RWPE2 (cell line): ENCODE measurements at regions not wholly inside any gene's neighbourhood (a gene's known extent, or its start where the extent isn't known, plus 50 kb on each side); places are given as distances from the start of the nearest gene placed in this dataset.
"Not testable (repeated sequence)": the region's sequence is repeated elsewhere in the genome, so short reads cannot be mapped to it uniquely, and the experiment has no call there.

Experiments used
- ATAC-seq: fragments of 200-7000 bp; cut with Tn5 transposase; 3 replicates; pipeline ENCODE4 v1.9.1; 2021; ENCODE audit warnings: low read depth
- DNase-seq: peaks from one replicate; pipeline ENCODE4 v3.0.0-alpha.2; 2020; ENCODE audit warnings: low spot score
- H3K27ac ChIP-seq: fragments of 450-650 bp; 2 replicates; pipeline ENCODE4 v1.5.1; 2017; ENCODE audit warnings: mild to moderate bottlenecking; ENCODE audit not compliant: poor library complexity, severe bottlenecking
- H3K27me3 ChIP-seq: fragments of 250-450 bp; sonication (Bioruptor Pico); 2 replicates; pipeline ENCODE4 v1.5.1; 2021; ENCODE audit warnings: mild to moderate bottlenecking, moderate library complexity; ENCODE audit not compliant: insufficient read depth, poor library complexity, severe bottlenecking
- H3K36me3 ChIP-seq: fragments of 250-450 bp; sonication (Bioruptor Pico); 2 replicates; pipeline ENCODE4 v1.5.1; 2020; ENCODE audit warnings: low read depth, mild to moderate bottlenecking, moderate library complexity
- H3K4me1 ChIP-seq: fragments of 250-450 bp; sonication (Bioruptor Pico); 2 replicates; pipeline ENCODE4 v1.5.1; 2021; ENCODE audit warnings: mild to moderate bottlenecking, moderate library complexity; ENCODE audit not compliant: insufficient read depth, poor library complexity, severe bottlenecking
- H3K4me3 ChIP-seq: fragments of 250-450 bp; sonication (Bioruptor Pico); 2 replicates; pipeline ENCODE4 v1.5.1; 2021; ENCODE audit warnings: mild to moderate bottlenecking, moderate library complexity; ENCODE audit not compliant: severe bottlenecking
- H3K9me3 ChIP-seq: fragments of 250-450 bp; sonication (Bioruptor Pico); 2 replicates; pipeline ENCODE4 v1.5.1; 2021; ENCODE audit warnings: mild to moderate bottlenecking, moderate library complexity; ENCODE audit not compliant: severe bottlenecking
- TF ChIP-seq, protein P1 (sequence below): fragments of 450-650 bp; IDR thresholded peaks from one replicate; pipeline ENCODE4 v1.5.1; 2017; ENCODE audit warnings: mild to moderate bottlenecking, moderate library complexity; ENCODE audit not compliant: poor library complexity, severe bottlenecking

DNA sequence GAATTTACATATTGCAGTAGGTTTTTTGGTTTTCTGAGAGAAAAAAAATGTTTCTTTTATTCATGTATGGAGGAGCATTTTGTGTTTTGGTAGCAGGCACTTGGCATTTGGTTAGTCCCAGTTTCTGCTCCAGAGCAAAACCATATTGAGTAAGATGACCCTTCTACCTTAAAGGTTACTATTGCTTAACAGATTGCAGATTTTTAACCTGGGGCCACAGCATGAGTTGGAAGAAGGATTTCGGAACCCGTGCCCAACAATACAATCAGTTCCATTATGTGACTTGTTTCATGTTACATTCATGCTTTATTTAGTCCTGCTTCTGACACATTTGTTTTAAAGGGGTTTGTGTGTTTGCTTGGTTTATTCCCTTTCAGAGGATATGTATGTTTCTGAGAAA, 496.3 kb downstream of the TFAP2B start:
- Histone ChIP-seq H3K27ac (no peak overlapping the region), H3K4me1 (no peaks in the 10 kb centered on the region), H3K4me3 (no peak overlapping the region), H3K27me3 (no peaks in the 10 kb centered on the region), H3K36me3 (no peaks in the 10 kb centered on the region), H3K9me3 (no peaks in the 10 kb centered on the region)
- DNase-seq (no peak), ATAC-seq (no peak)
- TF ChIP-seq, protein P1, sequence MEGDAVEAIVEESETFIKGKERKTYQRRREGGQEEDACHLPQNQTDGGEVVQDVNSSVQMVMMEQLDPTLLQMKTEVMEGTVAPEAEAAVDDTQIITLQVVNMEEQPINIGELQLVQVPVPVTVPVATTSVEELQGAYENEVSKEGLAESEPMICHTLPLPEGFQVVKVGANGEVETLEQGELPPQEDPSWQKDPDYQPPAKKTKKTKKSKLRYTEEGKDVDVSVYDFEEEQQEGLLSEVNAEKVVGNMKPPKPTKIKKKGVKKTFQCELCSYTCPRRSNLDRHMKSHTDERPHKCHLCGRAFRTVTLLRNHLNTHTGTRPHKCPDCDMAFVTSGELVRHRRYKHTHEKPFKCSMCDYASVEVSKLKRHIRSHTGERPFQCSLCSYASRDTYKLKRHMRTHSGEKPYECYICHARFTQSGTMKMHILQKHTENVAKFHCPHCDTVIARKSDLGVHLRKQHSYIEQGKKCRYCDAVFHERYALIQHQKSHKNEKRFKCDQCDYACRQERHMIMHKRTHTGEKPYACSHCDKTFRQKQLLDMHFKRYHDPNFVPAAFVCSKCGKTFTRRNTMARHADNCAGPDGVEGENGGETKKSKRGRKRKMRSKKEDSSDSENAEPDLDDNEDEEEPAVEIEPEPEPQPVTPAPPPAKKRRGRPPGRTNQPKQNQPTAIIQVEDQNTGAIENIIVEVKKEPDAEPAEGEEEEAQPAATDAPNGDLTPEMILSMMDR = no peak

DNA sequence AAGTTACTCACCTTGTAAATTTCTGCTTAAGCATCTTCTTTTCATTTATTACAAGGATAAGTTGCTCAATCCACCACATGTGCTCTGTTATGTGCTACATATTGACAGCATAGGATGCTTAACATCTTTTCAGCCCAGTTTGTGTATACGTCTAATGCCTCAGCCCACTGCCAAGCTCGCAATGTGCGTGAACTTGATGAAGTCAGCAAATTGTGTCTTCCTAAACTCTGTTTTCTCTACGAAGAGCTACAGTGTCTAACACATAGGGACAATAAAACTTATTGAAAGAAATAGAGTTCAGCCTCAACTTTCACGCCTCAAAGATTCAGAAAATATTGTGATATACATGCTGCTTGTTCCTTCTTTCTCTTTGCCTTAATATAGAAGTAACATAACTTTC, 500.0 kb downstream of the TFAP2B start:
- H3K27ac ChIP-seq = no peak overlapping the region
- H3K4me1 ChIP-seq = no peaks in the 10 kb centered on the region
- no peak for ATAC-seq
- no peak for DNase-seq
- no peak overlapping the region for H3K4me3 ChIP-seq
- H3K36me3 ChIP-seq = no peaks in the 10 kb centered on the region
- TF ChIP-seq, protein P1 = no peak
- no peaks in the 10 kb centered on the region for H3K27me3 ChIP-seq
- H3K9me3 ChIP-seq = no peaks in the 10 kb centered on the region

DNA sequence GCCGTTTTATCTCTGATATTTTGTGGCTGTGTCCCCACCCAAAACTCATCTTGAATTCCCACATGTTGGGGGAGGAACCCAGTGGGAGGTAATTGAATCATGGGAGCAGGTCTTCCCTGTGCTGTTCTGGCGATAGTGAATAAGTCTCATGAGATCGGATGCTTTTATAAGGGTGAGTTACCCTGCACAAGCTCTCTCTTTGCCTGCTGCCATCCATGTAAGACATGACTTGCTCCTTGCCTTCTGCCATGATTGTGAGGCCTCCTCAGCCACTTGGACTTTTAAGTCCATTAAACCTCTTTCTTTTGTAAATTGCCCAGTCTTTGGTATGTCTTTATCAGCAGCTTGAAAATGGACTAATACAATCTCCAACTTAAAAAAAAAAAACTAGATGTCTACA, 502.8 kb downstream of the TFAP2B start:
- H3K4me1 ChIP-seq, H3K27ac ChIP-seq, DNase-seq, H3K4me3 ChIP-seq, ATAC-seq, H3K36me3 ChIP-seq, H3K9me3 ChIP-seq, H3K27me3 ChIP-seq: not testable (repeated sequence)

DNA sequence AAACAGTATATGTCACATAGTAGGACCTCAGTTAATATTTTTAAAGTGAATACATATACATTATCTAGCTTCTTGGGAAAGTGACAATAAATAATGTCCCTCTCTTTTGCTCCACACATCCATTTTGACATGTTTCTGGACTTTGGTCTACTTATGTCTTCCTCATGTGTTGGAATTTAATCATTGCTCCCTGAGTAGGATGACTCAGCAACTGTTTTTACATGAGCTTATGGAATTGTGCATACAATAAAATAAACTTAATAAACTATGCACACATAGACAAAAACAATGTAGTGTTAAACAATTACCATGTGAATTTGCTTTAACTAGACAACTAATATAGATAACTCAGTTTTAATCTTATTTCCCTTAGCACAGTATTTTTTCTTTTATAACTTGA, 503.8 kb downstream of the TFAP2B start:
- H3K27ac ChIP-seq = no peak overlapping the region

DNA sequence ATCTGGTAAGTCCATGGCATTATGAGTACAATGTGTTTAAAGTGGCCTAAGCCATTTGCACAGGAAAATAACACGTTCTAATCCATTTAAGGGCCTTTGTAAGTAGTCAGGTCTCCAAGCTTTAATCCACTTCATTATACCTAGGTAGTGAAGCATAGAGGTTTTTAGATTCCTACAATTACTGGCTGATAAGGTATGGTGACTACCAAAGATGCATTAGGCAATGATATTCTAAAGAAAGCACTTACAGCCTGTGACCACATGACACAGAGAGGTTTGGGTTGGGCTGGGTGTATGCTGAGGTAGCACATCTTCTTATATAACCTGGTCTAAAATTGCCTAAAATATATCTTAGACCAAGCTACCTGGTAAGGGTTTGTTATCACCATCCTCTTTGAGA, 504.4 kb downstream of the TFAP2B start:
- DNase-seq (no peak), ATAC-seq (no peak)
- H3K4me1 ChIP-seq = no peaks in the 10 kb centered on the region
- no peaks in the 10 kb centered on the region for H3K27me3 ChIP-seq
- no peaks in the 10 kb centered on the region for H3K9me3 ChIP-seq
- H3K4me3 ChIP-seq = no peak overlapping the region
- no peak overlapping the region for H3K27ac ChIP-seq
- no peaks in the 10 kb centered on the region for H3K36me3 ChIP-seq
- TF ChIP-seq, protein P1 = no peak

More for the DNA sequence above, 503.8 kb downstream of the TFAP2B start:
- ATAC-seq (no peak), DNase-seq (no peak)
- no peak overlapping the region for H3K4me3 ChIP-seq
- H3K36me3 ChIP-seq = no peaks in the 10 kb centered on the region
- no peaks in the 10 kb centered on the region for H3K9me3 ChIP-seq
- H3K4me1 ChIP-seq = no peaks in the 10 kb centered on the region
- H3K27me3 ChIP-seq = no peaks in the 10 kb centered on the region
- TF ChIP-seq, protein P1 = no peak
